HG03342 (cell line): ENCODE measurements at regions not wholly inside any gene's neighbourhood (a gene's known extent, or its start where the extent isn't known, plus 50 kb on each side); places are given as distances from the start of the nearest gene placed in this dataset.

Experiments used
- ATAC-seq: cut with Tn5 transposase; IDR thresholded peaks from one replicate; pipeline ENCODE4 v1.9.1; 2021; ENCODE audit warnings: mild to moderate bottlenecking, moderate library complexity; ENCODE audit not compliant: unreplicated experiment

DNA sequence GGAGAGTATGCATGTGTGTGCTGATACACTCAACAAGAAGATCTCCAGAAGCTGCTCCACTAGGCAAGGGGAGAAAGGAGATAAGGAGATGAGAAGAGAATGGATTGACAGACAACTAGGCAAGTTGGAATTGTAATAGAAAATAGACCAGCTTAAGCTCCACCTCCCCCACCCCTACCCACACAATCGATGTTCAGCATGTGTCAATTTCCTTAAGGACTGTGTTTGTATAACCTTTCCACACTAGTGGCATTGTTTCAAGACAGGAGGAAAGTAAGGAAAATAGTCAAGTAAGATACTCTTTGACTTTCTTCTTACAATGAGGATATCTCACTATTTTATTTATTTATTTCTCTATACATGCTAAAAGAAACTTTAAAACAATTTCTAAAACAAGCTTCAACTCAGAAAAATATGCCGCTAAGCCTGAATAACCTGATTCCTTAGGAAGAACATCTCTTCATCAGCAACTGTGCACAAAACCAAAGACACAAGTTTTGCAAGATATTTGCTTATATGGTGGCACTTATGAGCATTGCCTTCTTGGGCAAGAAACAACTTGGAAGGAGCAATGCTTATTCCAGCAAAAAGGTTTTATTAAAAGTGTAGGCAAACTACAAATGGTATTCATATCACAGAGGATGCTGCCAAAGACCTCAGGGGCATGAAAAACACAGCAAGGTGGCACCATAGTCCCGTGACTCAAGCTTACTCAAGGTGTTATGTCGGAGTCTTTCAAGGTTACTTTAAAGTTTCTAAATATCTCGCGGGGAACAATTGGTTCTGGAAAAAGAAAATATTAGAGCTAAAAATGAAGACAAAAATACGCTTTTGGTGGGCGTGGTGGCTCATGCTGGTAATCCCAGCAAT lies 249.1 kb downstream of the COL12A1 start:
- no peak for ATAC-seq

DNA sequence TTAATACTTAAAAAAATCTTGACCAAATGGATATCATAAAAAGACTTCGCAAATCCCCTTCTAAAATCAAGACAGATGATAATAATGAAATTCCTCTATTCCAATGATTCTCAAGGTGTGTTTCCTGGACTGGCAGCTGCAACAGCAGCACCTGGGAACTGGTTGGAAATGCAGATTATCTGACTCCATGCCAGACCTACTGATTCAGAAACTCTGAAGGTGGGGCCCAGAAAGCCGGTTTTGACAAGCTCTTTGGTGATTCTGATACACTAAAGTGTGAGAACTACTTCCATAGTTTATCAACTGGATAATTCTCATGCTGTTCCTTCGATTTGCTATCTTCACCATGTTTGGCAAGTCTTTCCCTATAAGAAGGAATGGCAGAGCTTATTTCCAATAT lies 252.1 kb downstream of the COL12A1 start:
- no peak for ATAC-seq

DNA sequence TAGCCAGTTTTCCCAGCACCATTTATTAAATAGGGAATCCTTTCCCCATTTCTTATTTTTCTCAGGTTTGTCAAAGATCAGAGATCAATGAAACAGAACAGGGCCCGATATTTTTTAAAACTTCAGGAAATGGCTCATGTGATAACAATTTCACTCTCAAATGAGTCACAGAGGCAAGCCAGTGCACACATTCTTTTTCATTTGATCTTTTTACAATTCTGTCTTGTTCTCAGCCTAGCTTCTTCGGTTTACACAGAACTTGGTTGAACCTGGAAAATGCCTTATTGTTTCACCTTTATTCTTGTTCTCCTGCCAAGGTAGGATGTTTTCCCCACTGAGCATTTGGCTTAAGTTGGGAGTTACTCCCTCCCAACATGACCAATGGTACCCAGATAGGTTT lies 258.9 kb downstream of the COL12A1 start:
- ATAC-seq: no peak

DNA sequence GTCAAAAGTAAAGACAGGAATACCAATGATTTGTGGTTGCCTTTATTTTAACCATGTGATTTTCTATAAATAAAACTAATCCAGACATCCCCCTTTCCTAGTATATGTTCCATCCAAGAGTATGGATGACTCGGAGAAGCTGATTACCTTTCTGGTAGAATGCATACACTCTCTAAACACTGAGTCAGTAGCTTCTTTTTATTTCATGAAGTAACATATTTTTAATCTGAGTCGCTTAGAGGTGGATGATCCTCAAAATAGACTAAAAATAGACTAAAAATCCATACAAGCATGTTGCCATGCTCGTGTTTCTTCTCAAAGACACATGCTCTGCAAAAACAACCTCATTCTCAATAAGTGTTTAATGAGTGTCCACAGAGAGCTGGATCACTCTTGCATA lies 263.7 kb downstream of the COL12A1 start:
- no peak for ATAC-seq

DNA sequence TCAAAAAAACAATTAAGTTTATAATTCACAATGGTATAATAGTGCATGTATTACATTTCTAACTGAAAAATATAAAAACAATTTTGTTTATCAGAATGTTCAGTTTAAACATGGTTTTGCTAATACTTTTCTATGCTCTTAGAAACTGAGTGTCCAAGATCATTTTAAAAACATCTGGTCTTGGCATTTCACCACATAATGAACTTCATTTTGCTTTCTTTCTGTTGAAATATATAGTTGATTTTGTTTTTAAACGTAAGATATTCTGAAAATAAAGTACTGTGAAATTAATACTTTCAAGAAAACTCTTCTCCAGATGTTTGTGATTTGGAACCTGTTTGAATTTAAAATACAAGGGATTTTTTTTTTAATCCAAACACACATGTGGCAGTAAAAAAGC lies 264.4 kb downstream of the COL12A1 start:
- no peak for ATAC-seq

DNA sequence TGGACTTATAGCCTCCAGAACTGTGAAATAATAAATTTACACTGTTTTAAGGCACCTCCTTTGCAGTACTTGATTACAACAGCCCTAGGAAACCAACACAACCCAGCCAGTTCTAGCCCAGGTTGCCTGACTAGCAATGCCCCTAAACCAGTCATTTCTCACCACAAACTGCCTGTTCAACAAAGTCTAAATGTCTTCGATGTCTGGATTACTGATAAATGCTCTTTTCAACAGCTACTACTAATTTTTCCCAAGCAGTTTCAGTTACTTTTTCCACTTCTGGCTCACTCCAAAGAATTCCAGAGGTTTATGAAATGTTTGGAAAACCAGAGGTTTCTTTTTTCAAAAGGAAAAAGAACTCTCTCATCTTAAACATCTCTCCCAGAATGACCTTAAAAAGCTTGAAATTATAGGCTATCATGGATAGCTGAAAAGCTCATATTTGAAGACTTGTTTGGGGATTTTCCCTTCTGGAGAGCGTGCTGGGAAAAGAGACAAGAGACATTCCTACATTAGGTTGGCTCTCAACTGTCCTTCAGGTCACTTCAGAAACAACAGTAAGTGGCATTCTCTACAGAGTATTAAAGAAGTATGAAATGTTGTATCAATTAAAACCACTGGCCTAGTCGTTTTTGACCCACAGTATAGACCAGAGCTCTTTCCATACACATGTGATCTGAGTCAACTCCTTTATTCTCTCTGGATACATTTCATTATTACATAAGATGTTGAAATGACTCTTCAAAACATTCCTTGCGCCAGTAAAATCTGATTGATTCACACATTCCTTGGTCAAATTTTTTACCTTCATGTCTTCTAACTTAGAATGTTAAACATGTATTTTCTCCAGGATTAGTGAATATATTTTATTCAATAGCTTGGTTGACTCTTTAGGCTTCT lies 265.9 kb downstream of the COL12A1 start:
- ATAC-seq: no peak

DNA sequence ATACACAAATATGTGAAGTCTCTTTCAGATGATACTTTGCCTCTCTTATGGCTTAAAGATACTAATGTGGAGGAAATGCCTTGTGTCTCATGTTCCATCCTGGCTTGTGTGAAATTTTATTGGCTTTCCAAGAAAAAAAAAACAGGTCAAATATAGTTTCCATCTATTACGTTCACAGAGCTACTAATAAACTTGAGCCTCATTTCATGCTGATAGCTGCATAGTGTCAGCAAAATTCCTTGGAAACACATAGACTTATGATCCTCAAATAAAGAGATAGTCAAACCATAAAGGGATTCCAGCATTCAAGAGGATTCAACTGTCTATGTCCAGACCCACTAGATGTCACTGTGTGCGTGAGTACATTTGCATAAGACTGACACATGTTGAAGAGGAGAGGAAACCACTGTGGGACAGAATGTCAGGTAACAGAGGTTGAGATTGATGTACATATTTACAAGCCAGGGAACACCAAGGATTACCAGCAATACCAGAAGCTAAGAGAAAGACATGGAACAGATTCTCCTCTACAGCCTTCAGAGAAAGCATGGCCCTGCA lies 266.6 kb downstream of the COL12A1 start:
- no peak for ATAC-seq

DNA sequence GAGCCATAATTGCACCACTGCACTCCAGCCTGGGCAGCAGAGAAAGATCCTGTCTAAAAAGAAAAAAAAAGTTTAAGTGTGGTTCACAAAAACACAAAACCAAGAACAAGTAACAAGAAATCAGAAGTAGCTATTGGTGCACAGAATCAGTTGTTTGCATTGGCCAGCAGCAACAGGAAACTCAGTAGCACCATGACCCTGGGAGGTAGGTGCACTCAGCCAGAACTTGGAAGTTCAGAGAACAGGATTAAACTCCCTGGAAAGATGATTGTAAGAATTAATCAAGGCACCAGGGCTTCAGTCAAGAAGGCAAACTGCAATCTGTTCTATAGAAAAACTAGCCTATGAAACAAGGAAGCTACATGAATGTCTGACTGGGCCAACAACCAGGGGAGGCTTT lies 267.9 kb downstream of the COL12A1 start:
- no peak for ATAC-seq

DNA sequence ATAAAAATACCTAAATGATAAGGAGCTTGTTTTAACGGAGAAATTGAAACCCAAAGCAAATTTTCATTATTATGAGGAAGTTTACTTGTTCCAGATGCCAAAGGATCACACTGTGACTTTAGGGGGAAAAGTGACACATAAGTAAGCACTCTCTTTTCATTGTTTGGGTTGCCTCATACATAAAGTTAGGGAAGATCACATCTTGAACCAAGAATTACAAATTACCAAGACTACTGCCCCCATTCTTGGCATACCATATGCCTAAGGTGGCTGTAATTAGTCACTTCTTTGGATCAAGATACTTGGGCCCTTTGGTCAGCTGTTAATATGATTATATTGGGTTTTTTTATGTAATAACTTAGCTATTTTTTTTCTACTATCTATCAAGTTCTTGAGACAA lies 269.0 kb downstream of the COL12A1 start:
- no peak for ATAC-seq

DNA sequence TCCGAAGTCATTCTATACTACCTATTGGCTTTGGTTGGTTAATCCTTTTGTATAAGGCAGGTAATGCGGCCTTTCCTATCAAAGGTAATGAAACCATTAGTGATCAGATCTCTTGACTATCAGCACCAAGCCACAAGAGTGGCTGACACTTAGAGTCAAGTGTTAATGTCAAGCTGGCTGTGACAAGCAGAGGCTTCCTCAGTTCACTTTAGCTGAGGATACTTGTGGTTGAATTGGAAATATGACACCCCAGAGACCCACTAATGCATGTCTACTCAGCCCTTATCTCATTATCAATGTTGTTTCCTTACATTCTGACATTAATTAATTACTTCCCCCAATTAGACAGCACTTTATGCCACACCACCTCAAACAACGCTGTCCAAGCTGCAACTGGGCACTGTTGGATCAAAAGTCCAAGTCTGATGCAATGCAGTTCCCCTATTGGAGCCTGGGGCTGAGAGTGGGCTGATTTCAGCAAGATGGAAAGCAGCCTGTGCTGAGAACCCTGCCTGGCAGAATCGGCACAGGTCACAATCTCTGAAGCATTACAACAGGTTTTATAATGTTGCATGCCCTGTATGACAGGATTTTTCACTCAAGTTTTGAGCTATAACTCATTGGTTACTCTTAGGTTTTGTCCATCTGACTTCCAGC lies 273.5 kb downstream of the COL12A1 start:
- no peak for ATAC-seq

DNA sequence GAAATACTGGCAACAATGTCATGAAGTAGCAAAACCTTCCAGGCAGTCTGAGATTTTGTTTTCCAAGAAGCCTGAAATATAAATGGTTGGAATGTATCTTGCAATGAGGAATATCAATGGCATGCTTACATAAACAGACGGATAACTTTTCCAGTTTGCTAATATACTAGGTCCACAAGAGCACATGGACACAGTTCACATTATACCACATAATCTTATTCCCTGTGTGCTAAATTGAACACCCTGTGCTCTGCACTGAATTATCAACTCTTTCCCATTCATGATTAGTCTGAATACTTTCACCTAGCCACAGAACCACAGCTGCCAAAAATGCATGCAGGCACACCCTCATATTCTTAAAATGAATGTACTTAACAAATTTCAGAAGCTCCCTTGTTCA lies 274.3 kb downstream of the COL12A1 start:
- ATAC-seq: no peak

DNA sequence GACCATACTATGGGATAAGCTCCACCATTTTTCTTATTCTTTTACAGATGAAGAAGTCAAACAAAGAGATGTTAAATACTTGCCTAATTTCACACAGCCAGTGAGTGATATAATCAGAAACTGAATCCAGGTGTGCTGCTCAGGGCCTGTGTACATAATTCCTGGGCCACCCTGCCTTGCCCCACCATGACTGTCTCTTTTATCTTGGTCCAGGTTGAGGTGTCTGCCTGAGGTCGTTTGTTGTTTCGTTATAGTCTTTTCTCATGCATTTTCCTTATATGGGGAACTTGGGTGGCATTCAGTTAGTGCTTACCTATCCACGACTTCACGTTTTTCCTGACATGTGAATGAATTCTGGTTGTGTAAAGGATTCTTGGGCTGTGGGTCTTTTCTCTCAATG lies 277.6 kb downstream of the COL12A1 start:
- no peak for ATAC-seq

DNA sequence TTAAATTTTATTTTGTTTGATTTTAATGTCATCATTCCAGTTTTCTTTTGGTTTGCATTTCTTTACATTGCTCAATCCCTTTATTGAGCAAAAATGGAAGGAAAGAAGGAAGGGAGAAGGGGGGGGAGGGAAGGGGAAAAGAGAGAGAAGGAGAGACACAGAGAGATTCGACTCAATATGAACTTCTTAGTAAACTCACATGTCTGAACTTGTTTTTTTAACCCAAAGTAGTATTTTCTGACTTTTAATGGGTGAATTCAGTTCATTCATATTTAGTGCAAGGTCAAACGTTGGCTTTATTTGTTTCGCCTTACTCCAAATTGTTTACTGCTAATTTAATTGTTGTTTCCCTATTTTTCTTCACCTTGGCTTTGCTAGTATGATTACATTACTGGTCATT lies 278.6 kb downstream of the COL12A1 start:
- ATAC-seq: no peak

DNA sequence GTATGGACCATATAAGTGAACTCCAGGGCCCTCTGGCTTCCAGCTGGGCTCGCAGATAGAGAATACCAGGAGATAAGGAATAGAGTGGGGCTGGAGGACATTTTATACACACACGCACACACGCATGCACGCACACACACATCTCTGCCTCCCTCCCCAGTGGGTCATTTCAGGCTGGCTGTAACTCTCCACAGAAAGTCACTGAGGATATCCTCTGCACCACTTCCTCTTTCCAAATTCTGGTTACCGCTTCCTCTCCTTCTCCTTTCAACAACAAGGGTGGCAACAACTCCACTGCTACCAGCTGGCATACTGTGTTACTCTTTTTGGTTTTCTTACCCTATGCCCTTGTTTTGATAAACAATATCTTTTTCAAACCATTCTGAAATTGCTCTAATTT lies 280.2 kb downstream of the COL12A1 start:
- peak; percentile 91 for ATAC-seq

DNA sequence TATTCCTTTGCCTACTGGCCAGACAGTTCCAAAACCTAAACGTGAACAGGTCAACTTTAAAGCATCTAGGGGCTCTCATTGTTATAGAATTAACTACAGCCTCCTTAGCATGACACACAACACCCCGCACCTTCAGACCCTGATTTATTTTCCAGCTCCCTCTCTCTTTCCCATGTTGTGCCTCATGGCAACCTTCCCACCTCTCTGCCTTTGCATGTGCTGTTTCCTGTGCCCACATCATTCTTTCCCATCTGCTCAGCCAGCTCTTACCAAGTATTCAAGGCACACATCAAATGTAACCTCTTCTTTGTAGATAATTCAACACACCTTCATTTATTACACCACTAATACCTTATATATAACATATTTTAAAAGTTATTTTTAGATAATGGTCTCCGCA lies 291.0 kb downstream of the COL12A1 start:
- no peak for ATAC-seq

DNA sequence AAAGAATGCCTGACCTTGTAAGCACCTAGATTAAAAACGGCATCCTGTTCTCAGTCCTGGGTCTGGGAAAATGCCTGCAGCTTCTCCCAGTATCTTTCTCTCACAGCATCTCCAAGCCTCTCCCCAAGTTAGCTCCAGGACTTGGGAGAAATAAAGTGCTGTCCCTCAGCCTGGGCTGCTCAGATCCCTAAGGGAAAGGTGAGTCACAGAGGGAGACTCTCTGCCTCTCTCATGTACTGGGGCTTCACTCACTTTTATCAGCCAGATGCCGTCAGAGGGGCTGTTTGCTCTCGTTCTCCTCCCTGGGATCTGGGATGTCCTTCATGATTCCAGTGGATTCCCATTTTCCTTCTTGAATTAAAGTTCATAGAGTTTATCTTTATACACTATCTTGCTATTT lies 293.6 kb downstream of the COL12A1 start:
- no peak for ATAC-seq

DNA sequence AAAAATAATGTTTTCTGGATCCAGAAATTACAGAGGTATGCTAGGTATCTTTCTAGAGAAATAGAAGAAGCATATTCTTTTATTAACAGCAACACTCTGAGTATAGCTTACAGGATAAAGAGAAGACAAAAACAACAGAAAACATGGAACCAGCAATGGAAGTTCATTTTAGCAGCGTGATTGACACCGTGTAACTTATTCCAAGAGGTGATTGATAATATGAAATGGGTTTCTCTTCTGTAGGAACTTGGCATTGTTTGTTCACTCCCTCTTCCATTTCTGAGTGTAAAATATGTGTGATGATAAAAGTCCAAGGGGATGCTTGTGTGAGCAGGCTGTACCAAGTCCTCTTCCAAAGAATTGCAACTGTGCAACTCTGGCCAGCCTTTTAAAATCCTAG lies 303.0 kb downstream of the COL12A1 start:
- no peak for ATAC-seq

DNA sequence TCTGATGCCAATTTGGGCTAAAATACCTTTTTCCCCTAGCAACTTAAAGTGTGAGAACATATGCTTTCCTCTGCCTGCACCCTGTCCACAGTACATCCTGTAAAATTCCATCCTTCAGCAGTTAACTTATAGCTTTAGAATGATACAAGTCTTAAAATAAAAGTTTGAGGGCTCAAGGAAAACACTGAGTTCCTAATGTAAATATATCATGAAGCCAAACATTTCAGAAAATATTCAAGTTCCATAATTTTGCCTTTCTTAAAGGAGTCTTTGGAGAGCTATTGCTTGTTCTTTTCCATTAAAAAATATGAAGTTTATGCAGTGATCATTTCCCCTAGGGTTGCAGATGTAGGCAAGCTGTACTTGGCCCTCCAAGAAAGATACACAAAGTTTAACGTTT lies 303.8 kb downstream of the COL12A1 start:
- no peak for ATAC-seq

DNA sequence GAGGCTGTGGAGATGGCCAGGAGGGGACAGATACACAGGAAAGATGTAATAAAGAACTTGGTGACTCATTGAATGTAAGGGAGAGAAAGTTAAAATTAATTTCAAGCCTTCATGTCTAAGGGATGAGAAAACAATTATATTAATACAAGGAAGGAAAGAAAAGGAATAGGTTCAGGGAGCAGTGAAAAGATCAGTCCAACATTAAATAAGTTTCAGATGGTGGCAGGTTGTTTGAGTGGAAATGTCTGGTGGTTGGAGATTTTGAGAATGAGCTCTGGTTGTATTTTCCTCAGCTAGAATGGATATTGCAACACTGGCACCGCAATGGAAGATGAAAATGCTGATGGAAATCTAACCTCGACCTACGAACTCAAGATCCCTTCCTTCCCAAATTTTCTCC lies 304.3 kb downstream of the COL12A1 start:
- ATAC-seq: no peak

DNA sequence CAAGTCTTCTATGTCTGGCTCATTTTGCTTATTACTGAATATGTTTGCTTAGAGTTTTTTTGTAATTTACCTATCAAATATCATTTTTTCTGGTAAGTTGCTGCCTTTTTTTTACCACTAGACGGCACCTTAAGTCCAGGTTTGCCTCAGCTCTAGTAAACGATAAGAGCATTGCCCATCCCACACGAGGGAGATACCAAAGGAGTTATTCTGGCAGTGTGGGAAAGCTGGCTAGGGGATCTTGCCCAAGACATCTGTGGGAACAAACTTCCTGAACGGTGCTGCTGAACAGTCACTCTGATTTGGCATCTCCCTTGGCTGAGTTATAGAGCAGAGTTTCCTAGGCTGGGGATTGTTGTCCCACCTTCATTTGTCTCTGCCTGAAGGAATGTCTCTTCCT lies 306.4 kb downstream of the COL12A1 start:
- ATAC-seq: no peak

DNA sequence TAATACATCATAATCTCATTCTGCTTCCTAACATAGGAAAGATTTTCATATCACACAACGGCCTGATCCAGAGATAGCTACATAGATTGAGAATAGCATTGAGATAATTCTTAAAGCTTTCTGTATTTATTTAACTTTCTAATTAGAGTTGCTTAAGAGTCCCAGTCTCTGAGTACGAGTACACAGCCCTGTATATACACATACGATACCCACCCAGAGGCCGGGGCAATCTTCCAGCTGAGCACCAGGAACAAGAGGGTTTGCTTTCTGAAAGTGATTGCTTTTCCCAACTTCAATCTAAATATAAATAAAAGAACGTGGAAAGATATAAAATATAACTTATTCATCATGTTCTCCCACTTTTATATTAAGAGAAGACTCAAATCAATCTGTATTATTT lies 313.8 kb downstream of the COL12A1 start:
- no peak for ATAC-seq
